GM12865 (cell line): ENCODE measurements at regions not wholly inside any gene's neighbourhood (a gene's known extent, or its start where the extent isn't known, plus 50 kb on each side); places are given as distances from the start of the nearest gene placed in this dataset.

ENCODE experiments used
- DNase-seq: peaks from one replicate; pipeline ENCODE4 v3.0.0; 2010; ENCODE audit warnings: low read depth
- H3K4me3 ChIP-seq: 2 replicates; pipeline ENCODE4 v1.5.1; 2011; ENCODE audit warnings: mild to moderate bottlenecking, low read depth, low read length, control low read depth
- TF ChIP-seq, protein P1 (sequence below): IDR thresholded peaks from 2 replicates; pipeline ENCODE4 v1.5.1; 2011; ENCODE audit warnings: low read length, control low read depth, low read depth, inconsistent platforms; ENCODE audit not compliant: insufficient read depth; ENCODE audit errors: missing control alignments

DNA sequence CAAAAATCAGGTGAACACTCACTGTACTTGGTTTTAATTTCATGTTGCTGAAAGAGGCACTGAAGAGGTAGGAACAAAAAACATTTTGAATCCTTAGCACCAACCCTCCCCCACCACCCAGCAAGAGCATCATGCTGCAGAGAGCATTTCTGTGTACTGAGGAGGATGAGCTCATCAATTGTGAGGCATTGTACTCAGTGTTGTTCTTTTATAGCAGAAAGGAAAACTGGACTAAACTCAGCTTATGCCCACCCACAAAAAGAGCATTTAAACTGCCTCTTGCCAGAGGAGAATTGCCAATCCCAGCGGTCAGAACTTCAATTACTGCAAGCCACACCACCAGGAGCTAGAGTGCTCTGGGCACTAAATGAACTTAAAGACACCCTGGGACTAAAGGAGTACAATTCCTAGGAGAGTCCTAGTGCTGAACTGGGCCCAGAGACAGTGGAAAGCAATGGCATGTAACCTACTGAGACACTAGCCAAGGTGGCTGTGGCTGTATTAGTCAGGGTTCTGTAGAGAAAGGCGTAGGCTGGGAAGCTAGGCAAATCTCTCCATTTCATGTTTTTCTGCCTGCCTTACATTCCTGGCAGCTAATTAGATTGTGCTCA, 280.7 kb upstream of the KLHL4 start:
- TF ChIP-seq, protein P1, sequence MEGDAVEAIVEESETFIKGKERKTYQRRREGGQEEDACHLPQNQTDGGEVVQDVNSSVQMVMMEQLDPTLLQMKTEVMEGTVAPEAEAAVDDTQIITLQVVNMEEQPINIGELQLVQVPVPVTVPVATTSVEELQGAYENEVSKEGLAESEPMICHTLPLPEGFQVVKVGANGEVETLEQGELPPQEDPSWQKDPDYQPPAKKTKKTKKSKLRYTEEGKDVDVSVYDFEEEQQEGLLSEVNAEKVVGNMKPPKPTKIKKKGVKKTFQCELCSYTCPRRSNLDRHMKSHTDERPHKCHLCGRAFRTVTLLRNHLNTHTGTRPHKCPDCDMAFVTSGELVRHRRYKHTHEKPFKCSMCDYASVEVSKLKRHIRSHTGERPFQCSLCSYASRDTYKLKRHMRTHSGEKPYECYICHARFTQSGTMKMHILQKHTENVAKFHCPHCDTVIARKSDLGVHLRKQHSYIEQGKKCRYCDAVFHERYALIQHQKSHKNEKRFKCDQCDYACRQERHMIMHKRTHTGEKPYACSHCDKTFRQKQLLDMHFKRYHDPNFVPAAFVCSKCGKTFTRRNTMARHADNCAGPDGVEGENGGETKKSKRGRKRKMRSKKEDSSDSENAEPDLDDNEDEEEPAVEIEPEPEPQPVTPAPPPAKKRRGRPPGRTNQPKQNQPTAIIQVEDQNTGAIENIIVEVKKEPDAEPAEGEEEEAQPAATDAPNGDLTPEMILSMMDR = no peak
- DNase-seq = no peak
- H3K4me3 ChIP-seq = no peak overlapping the region

- DNase-seq = no peak
- TF ChIP-seq, protein P1 = no peak
- H3K4me3 ChIP-seq = no peak overlapping the region
Measured at GRCh38 chrX:87265518-87265917, 252.1 kb upstream of the KLHL4 start.

- TF ChIP-seq, protein P1 = no peak
- no peak for DNase-seq
- no peak overlapping the region for H3K4me3 ChIP-seq
Measured at GRCh38 chrX:87272491-87272890, 245.1 kb upstream of the KLHL4 start.

GRCh38 chrX:87299563-87300160, 217.9 kb upstream of the KLHL4 start:
- no peak overlapping the region for H3K4me3 ChIP-seq
- DNase-seq = peak; percentile 12

GRCh38 chrX:87310780-87311179, 206.8 kb upstream of the KLHL4 start:
- DNase-seq = no peak
- TF ChIP-seq, protein P1 = no peak

More at GRCh38 chrX:87299563-87300160, 217.9 kb upstream of the KLHL4 start:
- TF ChIP-seq, protein P1 = peak; percentile 24

DNA sequence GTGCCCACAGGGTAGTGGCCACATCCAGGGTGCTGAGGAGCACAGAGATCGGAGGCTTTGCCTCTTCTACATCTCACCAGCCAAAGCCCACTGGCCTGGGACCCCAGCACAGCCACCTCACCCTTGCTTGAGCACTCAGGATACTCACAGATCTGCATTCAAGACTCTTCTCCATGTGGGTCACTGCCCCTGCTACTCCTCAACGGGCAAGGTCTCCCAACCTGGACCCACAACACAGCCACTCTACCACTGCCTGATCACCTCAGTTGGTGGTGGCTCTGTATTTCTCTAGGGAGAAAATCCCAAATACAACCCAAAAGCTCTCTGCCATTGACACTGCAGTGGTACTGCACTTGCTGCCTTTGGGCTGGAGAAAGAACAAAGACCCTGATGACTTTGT, 190.3 kb upstream of the KLHL4 start:
- no peak for DNase-seq
- TF ChIP-seq, protein P1 = no peak
- H3K4me3 ChIP-seq = no peak overlapping the region

More at GRCh38 chrX:87310780-87311179, 206.8 kb upstream of the KLHL4 start:
- no peak overlapping the region for H3K4me3 ChIP-seq

GRCh38 chrX:87337267-87337666, 180.3 kb upstream of the KLHL4 start:
- no peak overlapping the region for H3K4me3 ChIP-seq
- TF ChIP-seq, protein P1 = no peak
- no peak for DNase-seq
